Panc1 (cell line): ENCODE measurements at regions not wholly inside any gene's neighbourhood (a gene's known extent, or its start where the extent isn't known, plus 50 kb on each side); places are given as distances from the start of the nearest gene placed in this dataset.

Source experiments
- ATAC-seq: fragments of 200-7000 bp; cut with Tn5 transposase; 2 replicates; pipeline ENCODE4 v1.9.1; 2020; ENCODE audit warnings: mild to moderate bottlenecking, moderate library complexity
- BruUV-seq: library from RNA; stranded (reverse); fragments of 400-500 nt; replicated peaks from 2 replicates; lab custom pipeline; 2021; lab: Mats Ljungman, UMichigan
- CTCF ChIA-PET: fragments of 300-600 bp; sonication (Branson Sonifier 250); formaldehyde crosslinking; loops from one replicate; lab custom pipeline; 2022; ENCODE audit warnings: antibody characterized with exemption; lab: Charles Lee
- POLR2A ChIA-PET: fragments of 300-600 bp; sonication (Branson Sonifier 250); formaldehyde crosslinking; loops from one replicate; lab custom pipeline; 2022; ENCODE audit warnings: antibody characterized with exemption; lab: Charles Lee
- DNase-seq: peaks from one replicate; pipeline ENCODE4 v3.0.0-alpha.2; 2010; ENCODE audit warnings: low read depth, low spot score
- H3K27ac ChIP-seq: 2 replicates; pipeline ENCODE4 v1.5.1; 2011; ENCODE audit warnings: mild to moderate bottlenecking, low read length, inconsistent platforms
- H3K27me3 ChIP-seq: fragments of 200-500 bp; sonication (Bioruptor generic); 2 replicates; pipeline ENCODE4 v1.6.0; 2014; ENCODE audit warnings: low read length, inconsistent platforms; ENCODE audit not compliant: control insufficient read depth, insufficient read depth
- H3K36me3 ChIP-seq: fragments of 200-500 bp; sonication (Bioruptor generic); 2 replicates; pipeline ENCODE4 v1.5.1; 2014; ENCODE audit warnings: inconsistent platforms, mild to moderate bottlenecking, low read length, moderate library complexity; ENCODE audit not compliant: control insufficient read depth, insufficient read depth
- H3K4me1 ChIP-seq: 2 replicates; pipeline ENCODE4 v1.5.1; 2011; ENCODE audit warnings: inconsistent platforms, mild to moderate bottlenecking, low read length, moderate library complexity; ENCODE audit not compliant: control insufficient read depth, insufficient read depth
- H3K4me3 ChIP-seq, 2 experiments: 2 replicates each; pipeline ENCODE4 v1.5.1; 2011 to 2012; ENCODE audit warnings: low read depth in 2 of 2, low read length in 2 of 2, mild to moderate bottlenecking in 2 of 2, inconsistent platforms in 1 of 2, moderate library complexity in 1 of 2
- H3K9me3 ChIP-seq: fragments of 200-500 bp; sonication (Bioruptor generic); 2 replicates; pipeline ENCODE4 v1.5.1; 2014; ENCODE audit warnings: low read depth, mild to moderate bottlenecking, inconsistent platforms, low read length, moderate library complexity; ENCODE audit not compliant: control insufficient read depth, insufficient read depth
- POLR2AphosphoS5 ChIP-seq: IDR thresholded peaks from 2 replicates; pipeline ENCODE4 v1.6.1; 2012; ENCODE audit warnings: mild to moderate bottlenecking, low read depth, low read length, moderate library complexity
- SIN3A ChIP-seq: IDR thresholded peaks from 2 replicates; pipeline ENCODE4 v1.6.1; 2012; ENCODE audit warnings: low read depth, mild to moderate bottlenecking, low read length, moderate library complexity, borderline replicate concordance; ENCODE audit not compliant: insufficient read depth
- TCF7L2 ChIP-seq: IDR thresholded peaks from 2 replicates; pipeline ENCODE4 v1.6.1; 2011; ENCODE audit warnings: mild to moderate bottlenecking, low read depth, low read length, inconsistent platforms
- in situ Hi-C: cut with HindIII; loops from 2 replicates; pipeline ENCODE4 v1.10.0; 2016; ENCODE audit warnings: low sequenced_read_pairs, low pct_unique_long_range_greater_than_20kb
- intact Hi-C: fragments of 100-400 bp; cut with micrococcal nuclease; formaldehyde crosslinking; loops from one replicate; pipeline ENCODE4 v1.10.0; 2022; ENCODE audit not compliant: unreplicated experiment
- TF ChIP-seq, protein P1 (sequence below): fragments of 450-650 bp; IDR thresholded peaks from 2 replicates; pipeline ENCODE4 v1.5.1; 2017; ENCODE audit warnings: mild to moderate bottlenecking
- TF ChIP-seq, protein P2 (sequence below), 2 experiments: IDR thresholded peaks; 2 replicates each; pipeline ENCODE4 v1.6.1; 2011 to 2012; ENCODE audit warnings: low read depth in 2 of 2, control low read depth in 1 of 2, low read length in 1 of 2, mild to moderate bottlenecking in 1 of 2, moderate library complexity in 1 of 2; ENCODE audit not compliant: insufficient read depth in 1 of 2

DNA sequence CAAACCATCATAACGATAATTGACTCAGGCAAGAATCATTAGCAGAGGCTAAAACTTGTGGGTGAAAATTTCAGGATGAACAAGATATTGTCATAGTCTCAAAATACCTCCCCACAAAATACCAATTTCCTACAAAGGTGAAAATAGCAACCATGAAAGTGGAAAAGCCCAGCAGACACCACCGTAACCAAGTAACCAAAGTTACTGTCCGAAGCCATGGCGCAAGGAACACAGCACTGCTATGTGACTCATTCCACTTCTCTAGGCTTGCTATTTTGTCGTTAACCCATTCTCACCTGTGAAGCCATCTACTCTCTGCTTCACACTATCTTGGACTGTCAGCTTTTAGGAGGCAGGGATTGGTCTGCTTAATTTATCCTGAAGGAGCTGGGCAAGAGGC lies 113.8 kb upstream of the CACUL1 start:
- CTCF ChIA-PET = no interaction called here
- intact Hi-C loops = loop anchor here (10.0 kb wide), 1 partner anchor 136 kb away; no protein-coding TSS in a partner anchor

DNA sequence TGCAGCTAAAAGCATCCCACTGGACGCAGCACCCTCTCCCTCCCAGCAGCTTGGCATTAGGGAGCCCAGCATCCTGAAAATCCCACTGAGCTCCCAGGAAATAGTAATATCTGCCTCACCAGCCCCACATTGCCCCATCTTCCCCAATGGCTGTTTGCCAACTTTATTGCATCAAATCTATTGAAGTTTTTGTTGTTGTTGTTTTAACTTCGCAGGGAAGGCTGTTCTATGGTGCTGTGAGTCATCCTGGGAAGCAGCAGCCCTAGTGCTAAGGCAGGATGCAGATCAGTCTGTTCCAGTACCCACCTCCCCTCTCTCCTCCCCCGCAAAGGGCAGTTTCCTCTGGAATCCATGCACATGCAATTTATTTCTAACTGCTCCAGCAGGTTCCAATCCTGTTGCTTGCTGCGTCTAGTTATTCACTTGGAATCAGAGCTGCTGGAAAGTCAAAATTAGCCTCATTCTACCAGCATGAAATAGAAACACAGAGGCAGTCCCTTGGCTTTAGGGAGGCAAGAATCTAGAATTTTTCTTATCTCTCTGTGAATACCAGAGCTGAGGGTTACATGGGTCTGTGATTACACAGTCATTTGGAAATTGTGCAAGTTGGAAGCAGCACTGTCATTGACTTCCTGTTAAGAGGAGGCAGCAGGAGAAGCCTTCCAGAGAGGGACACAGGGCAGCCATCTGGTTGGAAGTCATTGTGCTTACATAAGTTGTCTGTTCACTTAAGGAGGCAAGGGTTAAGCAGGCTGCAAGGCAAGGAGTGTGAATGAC lies 115.9 kb upstream of the CACUL1 start:
- Histone ChIP-seq H3K4me1 (peaks cover 4% of the 10 kb centered on the region; the same call in 1 of the 2 replicates), H3K4me3 (no peak overlapping the region), H3K27me3 (no peaks in the 10 kb centered on the region; the same call in 1 of the 2 replicates), H3K27ac (no peak overlapping the region), H3K36me3 (no peaks in the 10 kb centered on the region), H3K9me3 (no peaks in the 10 kb centered on the region)
- TF ChIP-seq POLR2AphosphoS5 = no peak
- in situ Hi-C loops = no loop called here
- ATAC-seq (peak; percentile 81), DNase-seq (no peak)
- POLR2A ChIA-PET = no interaction called here
- CTCF ChIA-PET = no interaction called here
- BruUV-seq = no TSS peak
- intact Hi-C loops = no loop called here

More for the DNA sequence above, 113.8 kb upstream of the CACUL1 start:
- ATAC-seq (no peak), DNase-seq (no peak)
- TF ChIP-seq SIN3A (no peak), TCF7L2 (no peak), POLR2AphosphoS5 (no peak)
- TF ChIP-seq, protein P1, sequence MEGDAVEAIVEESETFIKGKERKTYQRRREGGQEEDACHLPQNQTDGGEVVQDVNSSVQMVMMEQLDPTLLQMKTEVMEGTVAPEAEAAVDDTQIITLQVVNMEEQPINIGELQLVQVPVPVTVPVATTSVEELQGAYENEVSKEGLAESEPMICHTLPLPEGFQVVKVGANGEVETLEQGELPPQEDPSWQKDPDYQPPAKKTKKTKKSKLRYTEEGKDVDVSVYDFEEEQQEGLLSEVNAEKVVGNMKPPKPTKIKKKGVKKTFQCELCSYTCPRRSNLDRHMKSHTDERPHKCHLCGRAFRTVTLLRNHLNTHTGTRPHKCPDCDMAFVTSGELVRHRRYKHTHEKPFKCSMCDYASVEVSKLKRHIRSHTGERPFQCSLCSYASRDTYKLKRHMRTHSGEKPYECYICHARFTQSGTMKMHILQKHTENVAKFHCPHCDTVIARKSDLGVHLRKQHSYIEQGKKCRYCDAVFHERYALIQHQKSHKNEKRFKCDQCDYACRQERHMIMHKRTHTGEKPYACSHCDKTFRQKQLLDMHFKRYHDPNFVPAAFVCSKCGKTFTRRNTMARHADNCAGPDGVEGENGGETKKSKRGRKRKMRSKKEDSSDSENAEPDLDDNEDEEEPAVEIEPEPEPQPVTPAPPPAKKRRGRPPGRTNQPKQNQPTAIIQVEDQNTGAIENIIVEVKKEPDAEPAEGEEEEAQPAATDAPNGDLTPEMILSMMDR = no peak
- TF ChIP-seq, protein P2, sequence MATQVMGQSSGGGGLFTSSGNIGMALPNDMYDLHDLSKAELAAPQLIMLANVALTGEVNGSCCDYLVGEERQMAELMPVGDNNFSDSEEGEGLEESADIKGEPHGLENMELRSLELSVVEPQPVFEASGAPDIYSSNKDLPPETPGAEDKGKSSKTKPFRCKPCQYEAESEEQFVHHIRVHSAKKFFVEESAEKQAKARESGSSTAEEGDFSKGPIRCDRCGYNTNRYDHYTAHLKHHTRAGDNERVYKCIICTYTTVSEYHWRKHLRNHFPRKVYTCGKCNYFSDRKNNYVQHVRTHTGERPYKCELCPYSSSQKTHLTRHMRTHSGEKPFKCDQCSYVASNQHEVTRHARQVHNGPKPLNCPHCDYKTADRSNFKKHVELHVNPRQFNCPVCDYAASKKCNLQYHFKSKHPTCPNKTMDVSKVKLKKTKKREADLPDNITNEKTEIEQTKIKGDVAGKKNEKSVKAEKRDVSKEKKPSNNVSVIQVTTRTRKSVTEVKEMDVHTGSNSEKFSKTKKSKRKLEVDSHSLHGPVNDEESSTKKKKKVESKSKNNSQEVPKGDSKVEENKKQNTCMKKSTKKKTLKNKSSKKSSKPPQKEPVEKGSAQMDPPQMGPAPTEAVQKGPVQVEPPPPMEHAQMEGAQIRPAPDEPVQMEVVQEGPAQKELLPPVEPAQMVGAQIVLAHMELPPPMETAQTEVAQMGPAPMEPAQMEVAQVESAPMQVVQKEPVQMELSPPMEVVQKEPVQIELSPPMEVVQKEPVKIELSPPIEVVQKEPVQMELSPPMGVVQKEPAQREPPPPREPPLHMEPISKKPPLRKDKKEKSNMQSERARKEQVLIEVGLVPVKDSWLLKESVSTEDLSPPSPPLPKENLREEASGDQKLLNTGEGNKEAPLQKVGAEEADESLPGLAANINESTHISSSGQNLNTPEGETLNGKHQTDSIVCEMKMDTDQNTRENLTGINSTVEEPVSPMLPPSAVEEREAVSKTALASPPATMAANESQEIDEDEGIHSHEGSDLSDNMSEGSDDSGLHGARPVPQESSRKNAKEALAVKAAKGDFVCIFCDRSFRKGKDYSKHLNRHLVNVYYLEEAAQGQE (IDR thresholded peaks at IDR 0.05; ENCODE audit: insufficient read depth in 1 of 2, low read depth in 2 of 2, low read length in 1 of 2) = no peak
- no peak overlapping the region for H3K27ac ChIP-seq
- POLR2A ChIA-PET = no interaction called here
- no peak overlapping the region for H3K4me3 ChIP-seq
- no peaks in the 10 kb centered on the region; the same call in 1 of the 2 replicates for H3K27me3 ChIP-seq
- in situ Hi-C loops = no loop called here
- no peaks in the 10 kb centered on the region for H3K9me3 ChIP-seq
- no peaks in the 10 kb centered on the region for H3K36me3 ChIP-seq
- peaks cover 4% of the 10 kb centered on the region; the same call in 1 of the 2 replicates for H3K4me1 ChIP-seq
- no TSS peak for BruUV-seq

DNA sequence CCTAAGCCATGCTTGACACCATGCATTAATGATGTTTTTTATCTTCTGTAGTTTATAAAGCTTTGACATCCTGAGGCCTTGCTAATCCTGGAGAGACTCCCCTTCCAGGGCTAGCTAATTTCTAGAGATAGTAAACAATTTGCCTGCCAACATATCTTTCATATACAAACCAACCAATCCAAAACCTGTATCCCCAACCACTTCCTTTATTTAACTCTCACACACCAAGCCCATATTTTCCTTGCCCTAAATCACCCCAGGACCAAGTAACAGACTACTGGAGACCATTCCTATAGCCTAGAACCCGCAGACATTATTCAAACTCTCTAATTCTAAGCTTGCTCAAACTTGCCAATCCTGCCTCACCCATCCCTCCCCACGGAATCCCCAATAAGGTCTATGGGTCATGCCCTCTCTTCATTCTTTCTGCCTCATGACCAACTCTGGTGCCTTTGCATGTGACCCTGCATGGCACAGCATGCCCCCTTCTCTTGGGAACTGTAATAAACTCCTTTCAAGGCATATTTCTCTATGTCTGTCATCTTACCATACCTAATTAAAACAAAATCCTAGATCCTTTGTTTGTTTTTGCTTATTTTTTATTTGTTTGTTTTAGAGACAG lies 116.6 kb upstream of the CACUL1 start:
- H3K4me3 ChIP-seq = no peak overlapping the region
- ChIA-PET POLR2A (interaction anchor here (0.6 kb wide), 1 partner anchor 70 kb away, joined by 7 read pairs; no protein-coding TSS in a partner anchor), CTCF (no interaction called here)
- H3K9me3 ChIP-seq = no peaks in the 10 kb centered on the region
- no peak overlapping the region for H3K27ac ChIP-seq
- ATAC-seq = no peak
- H3K4me1 ChIP-seq = peaks cover 4% of the 10 kb centered on the region; the same call in 1 of the 2 replicates
- TF ChIP-seq, protein P2 (IDR thresholded peaks at IDR 0.05; ENCODE audit: insufficient read depth in 1 of 2, low read depth in 2 of 2, low read length in 1 of 2) = no peak
- TF ChIP-seq TCF7L2 = no peak
- TF ChIP-seq SIN3A = no peak
- TF ChIP-seq, protein P1 = no peak
- TF ChIP-seq POLR2AphosphoS5 = no peak
- in situ Hi-C loops (no loop called here), intact Hi-C loops (no loop called here)
- no peaks in the 10 kb centered on the region; the same call in 1 of the 2 replicates for H3K27me3 ChIP-seq
- H3K36me3 ChIP-seq = no peaks in the 10 kb centered on the region
- no peak for DNase-seq
- BruUV-seq = no TSS peak
